22Rv1 (cell line): ENCODE measurements at regions not wholly inside any gene's neighbourhood (a gene's known extent, or its start where the extent isn't known, plus 50 kb on each side); places are given as distances from the start of the nearest gene placed in this dataset.

Experiments
- ZFX ChIP-seq: fragments of 450-650 bp; IDR thresholded peaks from 2 replicates; pipeline ENCODE4 v1.6.1; 2017; ENCODE audit warnings: antibody characterized with exemption, borderline replicate concordance
- TF ChIP-seq, protein P1 (sequence below): fragments of 450-650 bp; IDR thresholded peaks from 2 replicates; pipeline ENCODE4 v1.5.1; 2017; ENCODE audit warnings: mild to moderate bottlenecking

DNA sequence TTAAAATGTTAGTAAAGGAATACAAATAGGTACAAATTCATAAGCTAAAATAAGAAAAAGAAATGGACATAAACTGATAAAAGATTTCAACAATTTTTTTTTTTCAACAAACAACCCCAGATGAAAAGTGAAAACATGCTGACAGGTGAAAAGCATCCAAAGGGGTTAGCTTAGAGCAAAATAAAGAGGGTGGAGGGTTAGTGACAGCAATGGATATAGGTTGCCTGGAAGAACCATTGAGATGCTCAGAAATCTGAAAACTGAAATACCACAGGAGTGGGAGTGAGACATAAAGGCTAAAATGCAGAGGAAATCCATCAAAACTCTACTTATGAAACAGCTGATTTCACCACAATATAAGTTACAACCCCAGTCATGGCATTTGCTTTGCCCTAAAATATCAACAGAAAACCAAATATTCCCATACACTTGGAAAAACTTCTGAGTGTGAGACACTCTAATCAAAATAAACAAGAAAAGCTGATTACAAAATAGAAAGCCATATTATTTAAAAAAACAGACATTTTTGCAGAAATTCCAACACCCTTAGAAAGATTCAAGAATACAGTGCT, 136.3 kb upstream of the PLEKHG7 start:
- TF ChIP-seq, protein P1, sequence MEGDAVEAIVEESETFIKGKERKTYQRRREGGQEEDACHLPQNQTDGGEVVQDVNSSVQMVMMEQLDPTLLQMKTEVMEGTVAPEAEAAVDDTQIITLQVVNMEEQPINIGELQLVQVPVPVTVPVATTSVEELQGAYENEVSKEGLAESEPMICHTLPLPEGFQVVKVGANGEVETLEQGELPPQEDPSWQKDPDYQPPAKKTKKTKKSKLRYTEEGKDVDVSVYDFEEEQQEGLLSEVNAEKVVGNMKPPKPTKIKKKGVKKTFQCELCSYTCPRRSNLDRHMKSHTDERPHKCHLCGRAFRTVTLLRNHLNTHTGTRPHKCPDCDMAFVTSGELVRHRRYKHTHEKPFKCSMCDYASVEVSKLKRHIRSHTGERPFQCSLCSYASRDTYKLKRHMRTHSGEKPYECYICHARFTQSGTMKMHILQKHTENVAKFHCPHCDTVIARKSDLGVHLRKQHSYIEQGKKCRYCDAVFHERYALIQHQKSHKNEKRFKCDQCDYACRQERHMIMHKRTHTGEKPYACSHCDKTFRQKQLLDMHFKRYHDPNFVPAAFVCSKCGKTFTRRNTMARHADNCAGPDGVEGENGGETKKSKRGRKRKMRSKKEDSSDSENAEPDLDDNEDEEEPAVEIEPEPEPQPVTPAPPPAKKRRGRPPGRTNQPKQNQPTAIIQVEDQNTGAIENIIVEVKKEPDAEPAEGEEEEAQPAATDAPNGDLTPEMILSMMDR = no peak
- no peak for TF ChIP-seq ZFX
